IMR-90 (cell line): ENCODE measurements at regions not wholly inside any gene's neighbourhood (a gene's known extent, or its start where the extent isn't known, plus 50 kb on each side); places are given as distances from the start of the nearest gene placed in this dataset.

ENCODE experiments used
- ATAC-seq: fragments of 200-7000 bp; cut with Tn5 transposase; 2 replicates; pipeline ENCODE4 v1.9.1; 2020; ENCODE audit warnings: low read depth, mild to moderate bottlenecking, moderate library complexity
- BruUV-seq: library from RNA; stranded (reverse); fragments of 400-500 nt; replicated peaks from 2 replicates; lab custom pipeline; 2021; lab: Mats Ljungman, UMichigan
- CTCF ChIA-PET: fragments of 300-600 bp; formaldehyde crosslinking; extraction: SDS; loops from one replicate; lab custom pipeline; 2021; ENCODE audit warnings: antibody characterized with exemption; lab: Yijun Ruan, JAX
- POLR2A ChIA-PET: fragments of 300-600 bp; sonication (Branson Sonifier 250); formaldehyde crosslinking; loops from one replicate; lab custom pipeline; 2022; ENCODE audit warnings: antibody characterized with exemption; ENCODE audit not compliant: unreplicated experiment; lab: Charles Lee
- DNase-seq: peaks from one replicate; pipeline ENCODE4 v3.0.0; 2013
- H2AFZ ChIP-seq: replicated peaks from 2 replicates; pipeline ENCODE3; 2013; ENCODE audit warnings: low read length, mild to moderate bottlenecking; ENCODE audit not compliant: poor library complexity
- H2AK5ac ChIP-seq: 2 replicates; pipeline ENCODE4 v1.6.1; 2013; ENCODE audit warnings: low read depth, low read length, inconsistent platforms
- H2AK9ac ChIP-seq: replicated peaks from 2 replicates; pipeline ENCODE3; 2013; ENCODE audit warnings: mild to moderate bottlenecking, low read depth, low read length, moderate library complexity; ENCODE audit not compliant: poor library complexity
- H2BK120ac ChIP-seq: 2 replicates; pipeline ENCODE4 v1.6.1; 2013; ENCODE audit warnings: low read depth, low read length, inconsistent platforms
- H2BK15ac ChIP-seq: 3 replicates; pipeline ENCODE4 v1.6.1; 2013; ENCODE audit warnings: low read depth, low read length, inconsistent platforms
- H2BK20ac ChIP-seq: 2 replicates; pipeline ENCODE4 v1.6.1; 2013; ENCODE audit warnings: low read depth, mild to moderate bottlenecking, inconsistent platforms, low read length, moderate library complexity
- H2BK5ac ChIP-seq: 2 replicates; pipeline ENCODE4 v1.6.1; 2013; ENCODE audit warnings: mild to moderate bottlenecking, low read depth, low read length, inconsistent platforms; ENCODE audit not compliant: poor library complexity, severe bottlenecking
- H3K14ac ChIP-seq: replicated peaks from 2 replicates; pipeline ENCODE4 v1.6.1; 2013; ENCODE audit warnings: low read depth, low read length, inconsistent platforms
- H3K18ac ChIP-seq: 2 replicates; pipeline ENCODE4 v1.6.1; 2013; ENCODE audit warnings: low read depth, low read length, control low read depth
- H3K23ac ChIP-seq: 2 replicates; pipeline ENCODE4 v1.6.1; 2013; ENCODE audit warnings: low read depth, low read length, inconsistent platforms
- H3K27ac ChIP-seq: 2 replicates; pipeline ENCODE4 v1.5.1; 2013; ENCODE audit warnings: mild to moderate bottlenecking, control low read depth, low read length; ENCODE audit not compliant: insufficient read depth
- H3K27me3 ChIP-seq: 2 replicates; pipeline ENCODE4 v1.6.1; 2013; ENCODE audit warnings: low read length; ENCODE audit not compliant: control insufficient read depth, insufficient read depth
- H3K36me3 ChIP-seq: 2 replicates; pipeline ENCODE4 v1.6.1; 2013; ENCODE audit warnings: low read length, mixed read lengths; ENCODE audit not compliant: control insufficient read depth, insufficient read depth
- H3K4ac ChIP-seq: 2 replicates; pipeline ENCODE4 v1.6.1; 2013; ENCODE audit warnings: low read depth, low read length, inconsistent platforms
- H3K4me1 ChIP-seq: 2 replicates; pipeline ENCODE4 v1.6.1; 2013; ENCODE audit warnings: low read length, mixed read lengths; ENCODE audit not compliant: control insufficient read depth, insufficient read depth
- H3K4me2 ChIP-seq: 2 replicates; pipeline ENCODE4 v1.6.1; 2013; ENCODE audit warnings: low read depth, mild to moderate bottlenecking, control low read depth, low read length, moderate library complexity
- H3K4me3 ChIP-seq: 2 replicates; pipeline ENCODE4 v1.5.1; 2013; ENCODE audit warnings: low read depth, mild to moderate bottlenecking, control low read depth, low read length, moderate library complexity; ENCODE audit not compliant: insufficient read depth
- H3K56ac ChIP-seq: 2 replicates; pipeline ENCODE4 v1.6.1; 2013; ENCODE audit warnings: low read length, inconsistent platforms; ENCODE audit not compliant: insufficient read depth; ENCODE audit errors: extremely low read depth
- H3K79me1 ChIP-seq, 2 experiments: 2 replicates each; pipeline ENCODE4 v1.6.1; 2013; ENCODE audit warnings: low read length in 2 of 2, inconsistent platforms in 1 of 2, low read depth in 1 of 2
- H3K9ac ChIP-seq: 2 replicates; pipeline ENCODE4 v1.6.1; 2013; ENCODE audit warnings: low read depth, low read length, control low read depth
- H3K9me1 ChIP-seq: 2 replicates; pipeline ENCODE4 v1.6.1; 2013; ENCODE audit warnings: low read length, inconsistent platforms; ENCODE audit not compliant: insufficient read depth
- H3K9me3 ChIP-seq: 2 replicates; pipeline ENCODE4 v1.6.1; 2013; ENCODE audit warnings: low read length; ENCODE audit not compliant: control insufficient read depth, insufficient read depth
- H4K20me1 ChIP-seq: 2 replicates; pipeline ENCODE4 v1.6.1; 2013; ENCODE audit warnings: low read length, inconsistent platforms; ENCODE audit not compliant: insufficient read depth
- H4K5ac ChIP-seq: 2 replicates; pipeline ENCODE4 v1.6.1; 2013; ENCODE audit warnings: mild to moderate bottlenecking, low read depth, low read length, control low read depth
- H4K8ac ChIP-seq, 2 experiments: 2 replicates each; pipeline ENCODE4 v1.6.1; 2013; ENCODE audit warnings: low read depth in 2 of 2, low read length in 2 of 2, control low read depth in 1 of 2, inconsistent platforms in 1 of 2
- H4K91ac ChIP-seq: 2 replicates; pipeline ENCODE4 v1.6.1; 2013; ENCODE audit warnings: low read depth, low read length, inconsistent platforms; ENCODE audit not compliant: insufficient read depth
- BHLHE40 ChIP-seq: fragments of 150-350 bp; IDR thresholded peaks from 2 replicates; pipeline ENCODE4 v1.6.1; 2016; ENCODE audit warnings: mild to moderate bottlenecking, low read depth, low read length
- CEBPB ChIP-seq: IDR thresholded peaks from 2 replicates; pipeline ENCODE4 v1.6.1; 2012; ENCODE audit warnings: low read depth, low read length, improper control_type of control experiment
- CHD1 ChIP-seq: IDR thresholded peaks from 2 replicates; pipeline ENCODE4 v1.6.1; 2012; ENCODE audit warnings: low read depth, low read length, improper control_type of control experiment
- CTCF ChIP-seq: conservative IDR thresholded peaks from 2 replicates; pipeline ENCODE4 v1.5.1; 2012; ENCODE audit warnings: mild to moderate bottlenecking, low read depth, low read length, improper control_type of control experiment
- FOS ChIP-seq: fragments of 150-350 bp; IDR thresholded peaks from 2 replicates; pipeline ENCODE4 v1.6.1; 2016; ENCODE audit warnings: low read depth, low read length
- MAFK ChIP-seq: IDR thresholded peaks from 2 replicates; pipeline ENCODE4 v1.6.1; 2012; ENCODE audit warnings: low read depth, low read length, improper control_type of control experiment
- MAZ ChIP-seq: IDR thresholded peaks from 2 replicates; pipeline ENCODE4 v1.6.1; 2012; ENCODE audit warnings: low read depth, mild to moderate bottlenecking, low read length, improper control_type of control experiment, moderate library complexity, borderline replicate concordance
- MXI1 ChIP-seq: IDR thresholded peaks from 2 replicates; pipeline ENCODE4 v1.6.1; 2012; ENCODE audit warnings: low read depth, mild to moderate bottlenecking, low read length, moderate library complexity, borderline replicate concordance
- NFE2L2 ChIP-seq: fragments of 150-350 bp; IDR thresholded peaks from 2 replicates; pipeline ENCODE4 v1.6.1; 2016; ENCODE audit warnings: low read depth, mild to moderate bottlenecking, low read length
- POLR2A ChIP-seq: IDR thresholded peaks from 2 replicates; pipeline ENCODE4 v1.6.1; 2012; ENCODE audit warnings: mild to moderate bottlenecking, low read depth, low read length
- RAD21 ChIP-seq: IDR thresholded peaks from 2 replicates; pipeline ENCODE4 v1.6.1; 2012; ENCODE audit warnings: low read length, improper control_type of control experiment
- RCOR1 ChIP-seq: IDR thresholded peaks from 2 replicates; pipeline ENCODE4 v1.6.1; 2012; ENCODE audit warnings: mild to moderate bottlenecking, low read length, improper control_type of control experiment; ENCODE audit not compliant: insufficient replicate concordance
- RFX5 ChIP-seq: IDR thresholded peaks from 2 replicates; pipeline ENCODE4 v1.8.0; 2012; ENCODE audit warnings: low read depth, mild to moderate bottlenecking, low read length, moderate library complexity
- SMC3 ChIP-seq: fragments of 150-350 bp; IDR thresholded peaks from 2 replicates; pipeline ENCODE4 v1.6.1; 2016; ENCODE audit warnings: low read depth, mild to moderate bottlenecking, antibody characterized with exemption, low read length, moderate library complexity
- WGBS, 2 experiments: methylation state at CpG; one replicate each; pipeline versions ENCODE4 v1.1.5 to v1.1.7; 2013; ENCODE audit warnings: missing lambda C conversion rate in 2 of 2; ENCODE audit not compliant: insufficient read length in 1 of 2; ENCODE audit errors: extremely low coverage in 2 of 2; 5-methylcytosine and 5-hydroxymethylcytosine counted together
- dilution Hi-C: fragments of 300-500 bp; cut with HindIII; formaldehyde crosslinking; loops from one replicate; pipeline ENCODE4 v1.14.3; 2018; ENCODE audit warnings: low sequenced_read_pairs; ENCODE audit not compliant: unreplicated experiment
- in situ Hi-C: fragments of 300-500 bp; cut with MboI; formaldehyde crosslinking; loops from 3 replicates; pipeline ENCODE4 v1.14.3; 2019; ENCODE audit warnings: low sequenced_read_pairs, inconsistent platforms, mixed read lengths
- intact Hi-C: fragments of 100-400 bp; cut with micrococcal nuclease; formaldehyde crosslinking; loops from 2 replicates; pipeline ENCODE4 v1.10.0; 2022
- TF ChIP-seq, protein P1 (sequence below): fragments of 150-350 bp; IDR thresholded peaks from 2 replicates; pipeline ENCODE4 v1.6.1; 2016; ENCODE audit warnings: low read depth, mild to moderate bottlenecking, low read length, moderate library complexity, borderline replicate concordance
- TF ChIP-seq, protein P2 (sequence below): fragments of 150-350 bp; IDR thresholded peaks from 2 replicates; pipeline ENCODE4 v1.6.1; 2017; ENCODE audit warnings: mild to moderate bottlenecking, antibody characterized with exemption, low read length, low read depth

DNA sequence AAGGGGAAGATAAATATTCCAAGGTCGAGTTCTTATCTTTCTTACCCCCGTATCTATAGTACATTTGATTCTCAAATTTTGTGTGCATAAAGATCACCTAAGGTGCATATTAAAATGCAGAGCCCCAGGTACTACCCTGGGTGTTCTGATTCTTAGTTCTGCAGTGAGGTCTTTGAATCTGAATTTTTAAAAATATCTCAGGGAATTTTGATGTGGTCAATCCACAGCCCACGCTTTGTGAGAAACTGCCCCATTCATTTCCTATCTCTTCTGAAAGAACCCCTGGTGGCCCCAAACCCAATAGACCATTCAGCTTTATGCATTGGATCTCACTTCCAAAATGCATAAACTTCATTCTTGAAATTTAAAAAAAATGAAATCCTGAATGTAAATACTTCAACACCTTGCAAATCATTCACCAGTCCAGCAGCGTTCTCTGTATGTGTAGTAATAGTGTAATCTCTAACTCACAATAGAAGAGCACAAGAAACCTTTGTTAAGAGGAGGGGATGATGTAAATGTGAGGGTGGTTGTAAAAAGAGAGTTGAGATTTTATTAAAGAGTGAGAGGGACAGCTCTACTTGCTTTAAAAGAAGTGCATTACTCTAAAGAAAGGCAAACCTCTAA, 108.8 kb upstream of the ZP4 start:
- H3K23ac ChIP-seq = no peak overlapping the region

More for the DNA sequence above, 108.8 kb upstream of the ZP4 start:
- no peak overlapping the region for H2AK5ac ChIP-seq
- no peak overlapping the region for H3K4me2 ChIP-seq
- WGBS, 2 experiments = no CpG with 5 or more reads among the region's 4 CpGs
- no peak overlapping the region for H4K8ac ChIP-seq
- H3K14ac ChIP-seq = no peak overlapping the region
- dilution Hi-C loops = no loop called here
- no peak overlapping the region for H4K5ac ChIP-seq
- no peaks in the 10 kb centered on the region for H3K27me3 ChIP-seq
- in situ Hi-C loops = no loop called here
- no peak overlapping the region for H3K56ac ChIP-seq
- TF ChIP-seq CEBPB (no peak), POLR2A (no peak), CTCF (no peak), RFX5 (no peak), CHD1 (no peak), MAZ (no peak), FOS (no peak), NFE2L2 (no peak), RAD21 (no peak), BHLHE40 (no peak), MXI1 (no peak), RCOR1 (no peak), MAFK (no peak), SMC3 (no peak)
- TF ChIP-seq, protein P1, sequence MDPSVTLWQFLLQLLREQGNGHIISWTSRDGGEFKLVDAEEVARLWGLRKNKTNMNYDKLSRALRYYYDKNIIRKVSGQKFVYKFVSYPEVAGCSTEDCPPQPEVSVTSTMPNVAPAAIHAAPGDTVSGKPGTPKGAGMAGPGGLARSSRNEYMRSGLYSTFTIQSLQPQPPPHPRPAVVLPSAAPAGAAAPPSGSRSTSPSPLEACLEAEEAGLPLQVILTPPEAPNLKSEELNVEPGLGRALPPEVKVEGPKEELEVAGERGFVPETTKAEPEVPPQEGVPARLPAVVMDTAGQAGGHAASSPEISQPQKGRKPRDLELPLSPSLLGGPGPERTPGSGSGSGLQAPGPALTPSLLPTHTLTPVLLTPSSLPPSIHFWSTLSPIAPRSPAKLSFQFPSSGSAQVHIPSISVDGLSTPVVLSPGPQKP = no peak
- TF ChIP-seq, protein P2, sequence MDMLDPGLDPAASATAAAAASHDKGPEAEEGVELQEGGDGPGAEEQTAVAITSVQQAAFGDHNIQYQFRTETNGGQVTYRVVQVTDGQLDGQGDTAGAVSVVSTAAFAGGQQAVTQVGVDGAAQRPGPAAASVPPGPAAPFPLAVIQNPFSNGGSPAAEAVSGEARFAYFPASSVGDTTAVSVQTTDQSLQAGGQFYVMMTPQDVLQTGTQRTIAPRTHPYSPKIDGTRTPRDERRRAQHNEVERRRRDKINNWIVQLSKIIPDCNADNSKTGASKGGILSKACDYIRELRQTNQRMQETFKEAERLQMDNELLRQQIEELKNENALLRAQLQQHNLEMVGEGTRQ = no peak
- H3K4ac ChIP-seq = no peak overlapping the region
- H4K91ac ChIP-seq = no peak overlapping the region
- no peak overlapping the region for H3K9ac ChIP-seq
- no peak overlapping the region for H2AFZ ChIP-seq
- ChIA-PET CTCF (no interaction called here), POLR2A (no interaction called here)
- H3K79me1 ChIP-seq = no peaks in the 10 kb centered on the region
- BruUV-seq = no TSS peak
- intact Hi-C loops = no loop called here
- H3K9me1 ChIP-seq = no peaks in the 10 kb centered on the region
- no peak for ATAC-seq
- H2BK20ac ChIP-seq = no peak overlapping the region
- no peaks in the 10 kb centered on the region for H3K36me3 ChIP-seq
- no peak for DNase-seq
- H2BK120ac ChIP-seq = no peak overlapping the region
- H2BK15ac ChIP-seq = no peak overlapping the region
- no peaks in the 10 kb centered on the region for H3K4me1 ChIP-seq
- no peaks in the 10 kb centered on the region; the same call in 1 of the 2 replicates for H3K9me3 ChIP-seq
- no peak overlapping the region for H2AK9ac ChIP-seq
- H4K20me1 ChIP-seq = no peaks in the 10 kb centered on the region
- no peak overlapping the region for H3K18ac ChIP-seq
- H2BK5ac ChIP-seq = no peak overlapping the region
- no peak overlapping the region for H3K27ac ChIP-seq
- H3K4me3 ChIP-seq = no peak overlapping the region
